ENCODE measurements at regions not wholly inside any gene's neighbourhood (a gene's known extent, or its start where the extent isn't known, plus 50 kb on each side); places are given as distances from the start of the nearest gene placed in this dataset.

DNA sequence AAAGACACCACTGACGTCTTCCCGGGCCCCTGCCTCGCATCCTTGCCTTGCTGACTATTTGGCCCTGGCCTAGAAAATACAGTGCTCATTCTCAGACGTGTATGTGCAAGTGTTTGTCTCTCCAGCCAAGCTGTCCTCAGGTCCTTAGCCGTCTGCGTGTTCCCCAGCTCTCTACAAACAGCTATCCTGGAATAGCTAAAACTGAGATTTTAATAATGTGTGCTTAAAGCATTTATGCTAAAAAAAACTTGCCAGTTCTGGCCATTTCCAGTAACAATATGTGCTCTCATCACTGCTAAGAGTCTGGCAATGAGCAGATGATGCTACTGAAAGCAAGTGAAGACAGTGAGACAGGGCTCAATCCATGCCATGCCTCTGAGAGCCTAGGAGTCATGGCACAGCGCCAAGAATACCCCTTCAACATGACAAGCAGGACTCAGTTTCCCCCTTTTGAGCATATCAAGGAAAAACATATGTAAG is 55.7 kb downstream of the IRF2BP2 start:
- no peak for DNase-seq

DNA sequence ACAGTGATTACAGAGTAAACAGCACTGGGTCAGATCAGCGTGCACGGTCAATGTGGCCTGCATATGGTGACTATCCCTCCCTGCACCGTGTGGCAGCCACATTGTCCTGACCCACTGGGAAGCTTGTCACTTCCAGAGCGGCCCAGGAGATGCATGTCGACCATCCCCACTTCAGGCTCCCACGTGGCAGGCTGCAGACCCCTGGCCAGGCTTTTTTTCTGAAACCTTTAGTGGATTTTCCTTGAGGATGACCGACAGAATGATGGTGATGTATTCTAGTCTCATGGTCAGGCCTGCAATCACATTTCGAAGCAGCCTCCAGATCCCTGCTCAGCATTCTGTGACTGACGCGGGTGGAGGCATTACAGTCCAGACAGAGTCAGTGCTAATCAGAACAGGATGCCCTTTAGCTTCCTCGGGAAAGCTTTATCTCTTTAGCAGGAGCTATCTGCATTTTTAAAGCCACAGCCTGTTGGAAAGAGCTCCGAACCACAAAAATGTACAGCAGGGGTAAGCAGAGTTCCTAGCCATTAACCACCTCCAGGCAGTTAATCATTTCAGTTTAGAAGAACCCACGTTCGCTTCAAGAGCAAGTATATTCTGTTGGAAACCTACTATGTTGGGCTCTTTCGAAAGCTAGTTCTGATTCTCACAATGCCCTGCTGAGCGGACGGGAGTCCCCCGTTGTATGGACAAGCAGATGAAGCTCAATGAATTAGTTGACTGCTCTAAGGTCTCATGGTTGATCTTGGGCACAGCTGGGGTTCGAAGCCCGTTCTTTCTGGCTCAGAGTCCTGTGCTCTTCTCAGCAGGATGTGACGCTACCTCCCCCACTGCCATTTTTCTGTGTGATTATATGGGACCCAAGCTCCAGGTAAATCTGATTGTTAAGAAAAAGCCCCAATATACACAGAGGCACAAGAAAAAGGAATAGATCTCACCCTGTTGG is 56.5 kb downstream of the IRF2BP2 start:
- no peak for DNase-seq

DNA sequence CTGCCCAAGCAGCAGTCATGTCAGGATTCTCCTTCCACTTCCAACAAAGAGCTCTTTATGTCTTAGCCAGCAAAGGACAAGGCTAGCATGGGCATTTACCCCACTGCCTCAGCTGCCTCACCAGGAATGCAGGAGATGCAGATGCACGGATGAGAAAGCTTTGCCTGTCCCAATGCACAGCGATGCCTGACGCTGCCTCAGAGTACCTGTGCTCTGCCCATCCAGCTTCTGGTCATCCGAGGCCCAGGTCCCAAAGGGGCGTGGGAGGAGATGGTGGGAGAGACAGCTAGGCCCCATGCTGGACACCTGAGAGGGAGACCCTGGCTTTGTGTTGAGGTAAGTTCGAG is 59.0 kb downstream of the IRF2BP2 start:
- DNase-seq: no peak

DNA sequence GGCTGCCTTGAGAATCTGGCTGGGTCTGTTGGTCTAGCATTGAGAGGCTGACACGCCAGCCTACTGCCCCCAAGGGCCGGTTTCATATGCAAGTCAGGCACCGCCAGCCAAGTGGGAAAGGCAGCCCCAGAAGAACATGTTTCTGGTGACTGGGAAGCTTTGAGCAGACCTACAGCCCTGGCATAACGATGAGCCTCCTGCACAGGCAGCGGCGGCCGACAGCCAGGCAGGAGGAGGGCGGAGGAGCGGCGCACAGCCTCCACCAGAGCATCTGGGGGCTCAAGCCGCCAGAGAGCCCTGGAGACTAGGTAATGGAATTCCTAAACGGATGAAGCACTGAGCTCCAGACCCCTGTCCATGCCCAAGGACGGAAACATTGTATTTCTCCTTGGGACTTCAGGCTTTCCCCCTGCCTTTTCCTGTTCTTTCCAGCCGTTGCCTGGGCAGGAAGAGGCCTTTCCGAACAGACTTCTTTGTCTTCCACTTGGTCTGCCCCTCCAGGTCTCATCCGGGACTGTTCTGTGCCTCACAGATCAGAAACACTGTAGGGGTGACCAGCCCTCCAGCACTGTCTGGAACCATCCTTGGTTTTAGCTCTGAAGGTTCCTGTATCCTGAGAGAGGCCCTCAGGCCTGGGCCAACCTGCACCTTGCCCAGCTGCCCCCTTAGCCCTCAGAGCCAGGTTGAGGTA is 59.5 kb downstream of the IRF2BP2 start:
- no peak for DNase-seq

DNA sequence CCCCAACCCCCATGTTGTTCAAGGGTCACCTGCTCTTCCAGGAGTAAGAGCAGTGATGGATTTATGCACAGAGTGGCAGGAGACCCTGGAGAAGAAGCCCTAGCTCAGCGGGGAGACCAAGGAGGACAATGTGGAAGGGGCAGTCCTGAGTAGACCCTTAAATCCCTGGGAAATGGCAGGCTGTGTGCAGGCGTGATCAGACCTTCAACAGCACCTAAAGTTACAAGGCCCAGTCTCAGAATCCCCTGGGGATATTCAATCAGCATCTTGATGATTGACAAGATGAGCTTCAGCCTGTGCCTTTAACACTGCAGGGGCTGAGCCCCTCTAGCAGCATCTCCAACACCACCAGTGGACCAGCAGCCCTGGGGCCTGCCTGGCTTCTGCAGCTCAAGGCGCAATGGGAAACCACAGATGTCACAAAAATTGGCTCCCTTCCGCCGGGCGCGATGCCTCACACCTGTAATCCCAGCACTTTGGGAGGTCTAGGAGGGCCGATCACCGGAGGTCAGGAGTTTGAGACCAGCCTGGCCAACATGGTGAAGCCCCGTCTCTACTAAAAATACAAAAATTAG is 60.4 kb downstream of the IRF2BP2 start:
- DNase-seq: no peak

DNA sequence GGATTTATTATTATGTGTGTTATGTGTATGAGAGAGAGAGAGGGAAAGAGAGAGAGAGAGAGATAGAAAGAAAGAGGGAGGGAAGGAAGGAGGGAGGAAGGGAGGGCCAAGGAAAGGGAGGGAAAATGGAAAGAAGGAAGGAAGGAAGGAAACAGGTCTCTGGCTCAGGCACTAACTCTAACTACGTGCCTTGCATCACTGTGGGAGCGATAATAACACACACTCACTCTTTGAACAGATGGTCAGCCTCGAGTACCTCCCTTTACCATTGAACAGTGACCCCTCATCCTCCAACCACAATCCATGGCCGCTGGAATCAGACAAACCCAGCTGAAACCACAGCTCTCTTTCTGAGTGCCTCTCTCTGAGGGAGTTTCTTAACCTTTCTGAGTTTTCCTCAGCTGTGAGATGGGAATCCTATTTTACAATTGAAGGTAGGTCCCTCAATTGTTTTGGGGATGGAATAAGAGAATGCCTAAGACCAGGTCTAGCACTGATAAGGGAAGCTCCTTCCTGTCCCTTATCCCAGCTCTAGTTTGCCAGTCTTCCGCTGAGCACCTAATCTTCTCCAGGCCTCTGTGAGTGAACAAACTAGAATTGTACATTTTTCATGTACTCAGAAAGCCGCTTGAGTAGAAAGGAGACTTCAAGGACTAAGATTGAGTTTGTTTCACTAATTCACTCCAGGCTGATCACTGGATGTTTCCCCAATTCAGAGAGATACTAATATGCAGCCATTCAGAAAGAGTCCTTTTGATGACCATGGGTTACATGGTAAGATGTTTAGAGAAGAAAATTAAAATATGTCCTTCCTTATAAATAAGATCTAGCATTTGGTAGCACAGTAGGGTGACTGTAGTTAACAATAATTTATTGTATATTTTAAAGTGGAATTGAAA is 62.8 kb downstream of the IRF2BP2 start:
- DNase-seq: no peak

DNA sequence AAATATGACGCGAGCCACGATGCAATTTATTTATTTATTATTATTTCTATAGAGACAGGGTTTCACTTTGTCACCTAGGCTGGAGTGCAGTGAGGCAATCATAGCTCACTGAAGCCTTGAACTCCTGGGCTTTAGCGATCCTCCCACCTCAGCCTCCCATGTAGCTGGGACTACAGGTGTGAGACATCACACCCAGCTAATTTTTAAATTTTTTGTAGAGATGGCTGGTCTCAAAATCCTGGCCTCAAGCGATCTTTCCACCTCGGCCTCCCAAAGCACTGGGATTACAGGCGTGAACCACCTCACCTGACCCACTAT is 63.6 kb downstream of the IRF2BP2 start:
- no peak for DNase-seq

DNA sequence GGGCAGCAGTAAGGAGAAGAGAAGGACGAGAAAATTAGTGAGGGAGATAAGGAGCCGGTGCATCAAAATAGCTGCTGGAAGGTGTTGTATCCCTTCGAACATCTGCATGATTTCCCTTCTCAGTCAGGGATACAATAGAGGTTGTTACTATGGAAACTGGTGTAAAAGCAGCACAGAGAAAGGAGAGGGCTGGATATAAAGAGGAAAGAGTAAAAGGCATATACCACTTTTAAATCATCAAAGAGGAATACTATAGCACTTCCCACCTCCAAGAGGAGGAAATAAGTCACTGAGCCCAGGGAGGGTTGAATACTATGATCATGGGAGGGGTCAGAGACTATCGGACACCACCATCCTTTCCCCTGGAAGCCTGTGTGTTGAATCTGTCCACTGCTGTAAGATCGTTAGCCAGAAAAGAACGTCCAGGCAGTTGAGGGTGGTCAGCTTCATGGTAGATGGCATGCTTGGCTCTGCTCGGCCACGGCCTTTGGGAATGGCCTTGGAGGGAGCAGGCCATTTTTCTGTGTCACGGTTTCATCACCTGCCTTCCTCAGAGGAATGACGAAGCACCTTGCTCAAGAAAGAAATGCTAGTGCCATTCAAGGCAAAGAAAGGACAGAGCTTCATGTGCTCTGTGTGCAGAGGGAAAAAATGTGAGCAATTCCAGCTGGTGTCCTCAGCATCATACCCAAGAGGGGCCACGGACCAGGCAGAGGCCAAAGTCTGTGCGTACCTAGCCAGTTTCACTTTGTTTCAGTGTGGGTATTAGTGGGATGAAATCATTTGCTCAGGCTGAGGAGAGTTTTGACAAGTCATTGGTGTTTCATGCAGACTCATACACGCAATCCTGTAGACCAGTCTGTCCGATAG is 64.2 kb downstream of the IRF2BP2 start:
- no peak for DNase-seq

DNA sequence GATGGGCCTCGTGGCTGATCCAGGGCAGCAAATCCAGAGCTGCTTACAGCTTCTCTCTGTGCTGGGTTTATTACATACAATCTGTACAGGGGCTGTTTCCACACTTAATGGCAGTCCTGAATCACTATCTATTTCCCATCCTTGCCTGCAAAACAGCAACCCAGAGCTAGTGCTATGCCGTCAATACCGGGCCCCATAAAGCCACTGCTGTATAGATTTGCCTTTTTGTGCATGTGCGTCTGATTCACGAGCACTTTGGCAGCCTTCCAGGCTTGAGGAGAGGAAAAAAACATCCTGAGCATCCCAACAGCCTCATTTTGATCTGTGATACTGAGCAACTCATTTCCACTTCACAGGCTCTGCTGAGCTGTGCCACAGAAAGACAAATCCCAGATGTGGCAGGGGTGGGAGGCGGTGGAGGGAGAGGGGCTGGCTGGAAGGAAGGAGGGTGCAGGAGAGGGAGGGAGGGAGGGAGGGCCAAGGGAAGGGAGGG is 65.2 kb upstream of the TARBP1 start:
- DNase-seq: peak; percentile 16

DNA sequence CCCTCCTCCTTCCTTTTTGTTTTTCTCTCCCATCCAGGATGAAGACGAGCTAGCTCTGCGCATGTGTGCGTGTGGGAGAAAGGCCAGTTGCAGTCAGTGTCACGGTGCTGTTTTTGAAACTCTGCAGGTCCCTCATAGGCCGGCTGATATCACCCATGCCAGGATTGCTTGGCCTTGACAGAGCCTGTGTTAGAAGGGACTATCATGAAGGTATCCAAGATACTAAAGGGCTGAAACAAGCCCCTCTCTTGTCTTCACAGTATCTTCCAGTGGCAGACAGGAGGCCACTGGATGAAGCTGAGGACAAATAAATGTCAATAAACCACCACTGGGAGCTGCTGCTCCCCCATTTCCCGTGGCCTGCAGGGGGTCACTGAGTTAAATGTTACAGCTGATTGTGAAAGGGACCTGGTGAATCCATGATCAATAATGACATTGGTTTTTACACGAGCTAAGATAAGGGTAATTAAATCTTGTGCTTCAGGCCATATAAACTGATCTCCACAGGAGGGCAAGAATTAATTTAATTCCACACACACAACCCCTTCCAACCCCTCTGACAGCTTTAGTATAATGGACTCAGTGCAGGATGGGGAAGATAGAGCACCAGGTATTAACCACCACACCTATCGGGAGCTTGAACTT is 64.6 kb upstream of the TARBP1 start:
- no peak for DNase-seq

DNA sequence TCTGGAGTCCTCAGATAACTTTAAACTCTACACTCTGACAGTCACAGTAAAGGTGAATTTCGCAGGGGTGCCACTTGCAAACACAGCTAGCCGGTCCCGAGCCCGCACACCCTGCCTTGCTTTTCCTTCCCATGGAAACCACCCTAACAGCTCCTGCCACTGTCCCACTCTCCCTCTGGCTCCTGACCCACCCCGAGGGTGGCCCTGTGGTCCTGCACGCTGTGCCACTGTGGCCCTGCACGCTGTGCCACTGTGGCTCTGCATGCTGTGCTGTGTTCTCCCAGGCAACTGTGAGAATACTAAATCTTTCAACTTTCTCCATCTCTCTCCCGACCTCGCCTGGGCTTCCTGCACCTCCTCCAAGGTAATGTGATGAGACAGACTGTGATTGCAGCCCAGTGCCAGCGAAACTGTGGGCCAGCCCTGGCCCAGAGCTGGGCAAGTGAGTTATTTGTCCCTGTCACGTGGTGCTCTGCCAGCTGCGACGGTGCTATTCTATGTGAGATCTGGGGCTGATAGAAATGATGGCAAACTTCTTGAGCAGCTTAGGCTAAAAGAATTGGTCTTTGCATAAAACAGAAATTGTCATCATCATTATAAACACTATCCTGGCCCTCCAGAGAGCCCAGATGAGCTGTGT is 63.4 kb upstream of the TARBP1 start:
- no peak for DNase-seq

DNA sequence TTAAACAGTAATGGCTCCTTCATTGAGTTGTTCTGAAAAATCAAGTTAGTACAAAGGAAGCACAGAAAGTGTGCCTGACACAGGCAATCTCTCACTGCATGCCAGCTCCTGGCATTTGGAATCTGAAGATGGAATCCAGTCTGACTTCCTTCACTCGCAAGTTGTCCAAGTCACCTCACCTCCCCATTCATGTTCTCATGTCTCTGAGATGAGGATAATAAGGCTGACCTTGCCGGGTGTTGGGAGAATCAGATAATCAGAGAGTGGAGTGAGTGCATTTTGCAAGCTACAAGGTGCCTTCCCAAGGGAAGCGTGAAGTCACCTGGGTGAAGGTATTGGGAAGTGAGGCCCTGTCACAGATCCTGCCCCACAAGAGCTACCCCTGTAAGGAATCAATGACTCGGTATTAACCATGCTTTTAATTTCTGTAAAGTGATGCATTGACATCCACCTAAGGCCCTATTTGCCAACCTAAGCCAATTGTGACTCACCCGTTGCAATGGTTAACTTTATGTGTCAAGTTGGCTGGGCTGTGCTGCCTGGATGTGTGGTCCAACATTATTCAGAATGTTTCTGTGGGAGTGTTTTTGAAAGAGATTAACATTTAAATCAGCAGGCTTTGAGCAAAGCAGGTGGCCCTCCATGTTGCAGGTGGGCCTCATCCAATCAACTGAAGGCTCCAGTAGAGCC is 62.5 kb upstream of the TARBP1 start:
- DNase-seq: no peak

DNA sequence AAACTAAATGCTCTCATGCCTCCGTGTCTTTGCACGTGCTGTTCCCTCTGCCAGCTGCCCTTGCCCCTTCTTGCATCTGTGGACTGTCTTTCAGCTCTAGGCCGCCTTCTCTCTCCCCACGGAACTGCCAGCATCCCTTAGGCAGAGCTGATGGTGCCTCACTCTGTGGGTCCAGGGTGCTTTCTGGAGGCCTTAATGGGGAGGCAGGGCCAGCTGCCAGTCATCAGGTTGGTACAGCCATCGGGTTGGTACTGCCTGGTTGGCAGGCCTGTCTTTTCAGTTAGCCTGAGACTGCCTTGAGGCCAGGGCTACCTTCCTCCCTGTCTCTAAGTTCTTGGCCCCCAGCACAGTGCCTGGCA is 61.4 kb upstream of the TARBP1 start:
- no peak for DNase-seq

DNA sequence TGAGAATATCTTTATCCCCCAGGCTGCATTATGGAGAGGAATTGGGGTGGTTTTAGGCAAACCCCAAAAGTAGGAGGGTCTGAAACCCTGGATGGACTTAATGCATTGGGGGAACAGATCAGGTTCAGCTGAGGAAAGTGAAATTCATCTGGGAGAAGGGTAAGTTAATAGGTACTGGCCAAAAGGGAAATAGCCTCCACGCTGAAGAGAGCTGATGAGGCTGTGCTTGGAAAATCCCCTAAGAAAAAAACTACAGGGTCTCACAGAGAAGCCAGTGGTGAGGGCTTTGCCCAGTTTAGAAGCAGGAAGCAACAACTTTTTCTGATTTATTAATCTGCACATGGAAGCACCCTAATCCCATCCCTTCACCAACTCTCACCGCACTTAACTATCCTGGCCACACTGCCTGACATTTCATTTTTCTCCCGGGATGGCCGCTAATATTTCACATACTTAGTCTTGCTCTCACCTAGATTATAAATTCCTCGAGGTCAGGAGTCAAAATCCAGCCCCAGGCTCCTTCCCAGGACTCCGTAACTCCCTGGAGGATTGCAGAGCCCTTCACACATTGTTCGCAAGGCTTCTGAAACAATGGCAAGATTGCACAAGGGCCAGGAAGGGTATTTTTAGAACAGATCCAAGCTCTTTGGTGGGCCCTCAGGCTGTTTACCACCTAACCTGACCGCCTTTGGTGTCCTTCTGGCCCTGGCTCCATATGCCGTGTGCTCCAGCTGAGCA is 60.9 kb upstream of the TARBP1 start:
- DNase-seq: no peak

DNA sequence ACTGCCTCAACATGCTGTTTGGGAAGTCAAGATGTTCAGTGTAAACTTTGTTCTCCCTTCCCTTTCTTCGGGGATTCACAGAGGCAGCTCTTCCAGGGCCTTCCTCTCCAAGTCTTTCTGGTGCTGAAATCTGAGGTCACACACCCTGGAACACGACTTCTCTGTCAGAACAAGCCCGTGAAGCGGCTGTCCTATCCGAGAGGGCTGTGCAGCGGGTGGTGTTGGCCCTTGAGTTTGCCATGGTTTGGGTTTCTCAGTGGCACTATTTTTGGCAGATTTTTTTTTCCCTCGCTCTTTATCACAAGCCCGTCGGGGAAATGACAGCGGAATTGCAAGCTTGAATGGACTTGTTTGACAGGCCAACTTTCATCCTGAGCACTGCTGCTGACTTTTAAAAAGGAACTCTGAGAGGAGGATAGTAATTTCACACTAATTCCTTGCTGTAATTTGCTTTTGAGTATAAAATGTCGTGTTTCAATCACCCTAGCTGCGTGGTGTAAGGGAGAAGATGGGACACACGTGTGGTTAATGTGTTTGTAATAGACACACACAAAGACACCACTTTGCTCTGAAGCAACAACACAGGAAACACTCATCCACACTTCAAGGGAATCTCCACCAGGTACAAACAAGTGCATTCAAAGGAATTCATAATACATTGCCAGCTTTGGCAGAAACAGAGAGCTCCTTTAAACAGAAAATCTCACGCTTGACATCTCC is 60.1 kb upstream of the TARBP1 start:
- no peak for DNase-seq

DNA sequence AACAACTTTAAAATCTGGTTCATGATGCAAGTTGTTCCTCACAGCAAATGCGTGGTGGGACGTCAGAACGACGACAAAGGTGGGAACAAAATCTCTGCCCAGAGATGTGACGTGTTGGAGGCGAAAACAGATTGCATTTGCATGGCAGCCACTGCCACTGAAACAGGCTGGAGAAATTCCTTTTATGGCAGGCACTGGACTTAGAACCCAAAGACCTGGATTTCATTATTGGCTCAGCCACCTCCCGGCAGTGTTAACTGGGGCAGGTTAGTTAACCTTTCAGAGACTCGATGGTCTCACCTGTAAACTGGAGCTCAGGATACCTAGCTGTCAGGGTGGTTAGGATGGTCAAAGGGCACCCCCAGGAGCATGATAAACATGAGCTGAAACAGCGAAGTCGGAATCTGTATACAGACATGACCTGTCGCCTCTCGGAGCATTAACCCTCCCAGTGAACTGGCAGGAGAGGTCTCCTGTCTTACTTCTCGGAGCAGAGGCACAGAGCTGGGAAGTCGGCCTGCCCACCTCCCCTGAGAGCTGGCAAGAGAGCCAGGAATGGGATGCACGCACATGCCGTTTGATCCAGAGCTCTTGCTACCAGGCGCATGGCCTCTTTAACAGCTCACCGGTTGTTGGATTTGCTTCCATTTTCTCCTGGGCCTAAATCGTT is 59.2 kb upstream of the TARBP1 start:
- no peak for DNase-seq

DNA sequence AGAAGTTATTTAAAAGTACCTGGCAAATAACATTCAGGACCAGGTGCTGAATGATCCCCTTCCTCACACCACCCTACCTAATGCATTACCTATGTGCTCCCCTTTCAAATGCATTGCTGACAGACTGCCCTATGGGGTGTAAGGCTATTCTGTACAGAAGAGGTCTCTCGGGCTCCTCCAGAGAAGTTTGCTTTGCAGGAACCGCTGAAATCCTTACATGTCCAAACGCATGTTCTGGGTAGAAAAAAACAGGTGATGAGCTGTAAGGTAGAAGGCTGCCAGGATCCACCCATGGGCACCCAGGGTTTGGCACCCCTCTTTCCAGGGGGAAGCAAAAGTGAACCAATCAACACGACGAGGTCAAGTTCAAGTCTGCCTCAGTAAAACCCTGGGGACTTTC is 58.3 kb upstream of the TARBP1 start:
- no peak for DNase-seq

DNA sequence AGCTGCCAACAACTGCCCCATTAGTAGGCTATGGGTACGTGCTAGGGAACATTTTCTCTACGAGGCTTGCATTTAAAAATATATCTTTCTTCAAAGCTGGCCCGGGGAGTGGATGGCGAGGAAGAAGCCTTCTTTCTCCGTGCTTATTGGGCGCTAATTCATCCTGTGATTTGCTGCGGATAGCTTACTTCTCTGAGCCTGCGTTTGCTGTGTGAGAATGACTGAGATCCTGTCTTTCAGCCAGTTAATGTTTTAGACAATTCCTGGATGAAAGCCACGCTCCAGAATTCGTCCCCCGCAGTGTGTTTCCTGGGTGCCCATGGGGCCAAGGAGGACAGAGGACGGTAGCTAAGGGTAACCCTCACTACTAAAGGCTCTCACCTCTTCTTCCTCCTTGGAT is 57.8 kb upstream of the TARBP1 start:
- no peak for DNase-seq

Measured in CD4-positive, alpha-beta T cell treated with Interleukin-21 for 1 hour (primary cell).